ENCODE measurements at regions not wholly inside any gene's neighbourhood (a gene's known extent, or its start where the extent isn't known, plus 50 kb on each side); places are given as distances from the start of the nearest gene placed in this dataset.

GRCh38 chr5:152514827-152515397 is 109.8 kb upstream of the NMUR2 start:
- H3K4me1 Mint-ChIP-seq: no peaks in the 10 kb centered on the region
- Histone ChIP-seq H3K27ac (ENCODE audit: low read length in 2 of 2) (no peak overlapping the region), H3K9me3 (ENCODE audit: control extremely low read depth in 1 of 3, control insufficient read depth in 2 of 3, insufficient read depth in 1 of 3, low read length in 2 of 3) (no peaks in the 10 kb centered on the region), H3K4me1 (ENCODE audit: control insufficient read depth in 2 of 2, insufficient read depth in 2 of 2, low read length in 2 of 2) (no peaks in the 10 kb centered on the region), H3K4me3 (ENCODE audit: control extremely low read depth in 1 of 5, extremely low read depth in 1 of 5, insufficient read depth in 1 of 5, low read depth in 2 of 5, low read length in 4 of 5) (no peak overlapping the region), H3K27me3 (replicated peaks in 1 of 4; ENCODE audit: control extremely low read depth in 1 of 4, control insufficient read depth in 3 of 4, insufficient read depth in 4 of 4, low read length in 3 of 4) (peaks cover 0 to 2% (median 0%) of the 10 kb centered on the region in 4 experiments), H4K20me1 (ENCODE audit: control insufficient read depth, insufficient read depth, low read length, poor library complexity, severe bottlenecking) (no peaks in the 10 kb centered on the region), H3K4me2 (replicated peaks; ENCODE audit: low read depth, low read length, poor library complexity, severe bottlenecking) (no peak overlapping the region), H2AFZ (ENCODE audit: insufficient read depth, low read depth, low read length, poor library complexity, severe bottlenecking) (no peak overlapping the region), H3K9ac (ENCODE audit: low read length) (no peak overlapping the region), H3K36me3 (replicated peaks in 1 of 2; ENCODE audit: control extremely low read depth in 1 of 2, control insufficient read depth in 1 of 2, extremely low read depth in 1 of 2, insufficient read depth in 2 of 2, low read length in 1 of 2) (no peaks in the 10 kb centered on the region), H3K79me2 (ENCODE audit: control insufficient read depth, insufficient read depth, low read length) (no peaks in the 10 kb centered on the region)
- WGBS (ENCODE audit: insufficient coverage): 60% methylated on average over 1 of the region's 2 CpGs
- TF ChIP-seq EZH2 (IDR thresholded peaks at IDR 0.05; ENCODE audit: borderline replicate concordance, insufficient read depth, low read depth, low read length, poor library complexity, severe bottlenecking) (no peak), CTCF (IDR thresholded peaks at IDR 0.05) (no peak)
- intact Hi-C loops (cut with micrococcal nuclease): no loop called here
- no peak overlapping the region for H3K4me3 Mint-ChIP-seq
- ATAC-seq (ENCODE audit: low read depth): no peak
- no peaks in the 10 kb centered on the region for H3K9me3 Mint-ChIP-seq (ENCODE audit: insufficient read depth)
- H3K27me3 Mint-ChIP-seq: peaks cover 19% of the 10 kb centered on the region
- no peak overlapping the region for H3K27ac Mint-ChIP-seq
- ChIA-PET POLR2A (no interaction called here), CTCF (interaction anchor here (1.0 to 1.3 kb wide), 4 partner anchors 42 to 856 kb away, joined by 3 to 4 read pairs (median 3); no protein-coding TSS in a partner anchor)
- DNase-seq: no peak

- Mint-ChIP-seq H3K27ac (no peak overlapping the region), H3K4me1 (peaks cover 13% of the 10 kb centered on the region), H3K27me3 (peaks cover 7% of the 10 kb centered on the region), H3K4me3 (no peak overlapping the region), H3K9me3 (ENCODE audit: insufficient read depth) (no peaks in the 10 kb centered on the region)
- no peaks in the 10 kb centered on the region for H3K27me3 ChIP-seq (replicated peaks in 1 of 4; ENCODE audit: control extremely low read depth in 1 of 4, control insufficient read depth in 3 of 4, insufficient read depth in 4 of 4, low read length in 3 of 4)
- no peak overlapping the region for H3K9ac ChIP-seq (ENCODE audit: low read length)
- TF ChIP-seq EZH2 (IDR thresholded peaks at IDR 0.05; ENCODE audit: borderline replicate concordance, insufficient read depth, low read depth, low read length, poor library complexity, severe bottlenecking) (no peak), CTCF (IDR thresholded peaks at IDR 0.05) (no peak)
- no peaks in the 10 kb centered on the region for H3K9me3 ChIP-seq (ENCODE audit: control extremely low read depth in 1 of 3, control insufficient read depth in 2 of 3, insufficient read depth in 1 of 3, low read length in 2 of 3)
- POLR2A ChIA-PET: no interaction called here
- no CpG with 5 or more reads among the region's 1 CpG for WGBS (ENCODE audit: insufficient coverage)
- H3K79me2 ChIP-seq (ENCODE audit: control insufficient read depth, insufficient read depth, low read length): no peaks in the 10 kb centered on the region
- H4K20me1 ChIP-seq (ENCODE audit: control insufficient read depth, insufficient read depth, low read length, poor library complexity, severe bottlenecking): no peaks in the 10 kb centered on the region
- CTCF ChIA-PET: no interaction called here
- DNase-seq (no peak), ATAC-seq (ENCODE audit: low read depth) (no peak)
- no peak overlapping the region for H3K27ac ChIP-seq (ENCODE audit: low read length in 2 of 2)
- H3K36me3 ChIP-seq (replicated peaks in 1 of 2; ENCODE audit: control extremely low read depth in 1 of 2, control insufficient read depth in 1 of 2, extremely low read depth in 1 of 2, insufficient read depth in 2 of 2, low read length in 1 of 2): no peaks in the 10 kb centered on the region
- H3K4me1 ChIP-seq (ENCODE audit: control insufficient read depth in 2 of 2, insufficient read depth in 2 of 2, low read length in 2 of 2): peaks cover 8 to 11% of the 10 kb centered on the region in 2 donors
- no peak overlapping the region for H3K4me2 ChIP-seq (replicated peaks; ENCODE audit: low read depth, low read length, poor library complexity, severe bottlenecking)
- no peak overlapping the region for H3K4me3 ChIP-seq (ENCODE audit: control extremely low read depth in 1 of 5, extremely low read depth in 1 of 5, insufficient read depth in 1 of 5, low read depth in 2 of 5, low read length in 4 of 5)
- H2AFZ ChIP-seq (ENCODE audit: insufficient read depth, low read depth, low read length, poor library complexity, severe bottlenecking): no peak overlapping the region
- intact Hi-C loops (cut with micrococcal nuclease): no loop called here
Observed at GRCh38 chr5:152523964-152524363, 118.9 kb upstream of the NMUR2 start.
